HCT116 (cell line): ENCODE measurements at regions not wholly inside any gene's neighbourhood (a gene's known extent, or its start where the extent isn't known, plus 50 kb on each side); places are given as distances from the start of the nearest gene placed in this dataset.

Experiments used
- ATAC-seq: fragments of 200-7000 bp; cut with Tn5 transposase; 2 replicates; pipeline ENCODE4 v1.9.1; 2020; ENCODE audit warnings: mild to moderate bottlenecking, moderate library complexity
- BruUV-seq: library from RNA; stranded (reverse); fragments of 400-500 nt; replicated peaks from 2 replicates; lab custom pipeline; 2021; lab: Mats Ljungman, UMichigan
- CTCF ChIA-PET: fragments of 300-600 bp; sonication (Branson Sonifier 250); formaldehyde crosslinking; loops from one replicate; lab custom pipeline; 2021; ENCODE audit warnings: antibody characterized with exemption; lab: Charles Lee
- POLR2A ChIA-PET: fragments of 300-600, 350-600 bp; sonication (Branson Sonifier 250); formaldehyde crosslinking; loops from one replicate; lab custom pipeline; 2021; ENCODE audit warnings: antibody characterized with exemption; lab: Charles Lee
- RAD21 ChIA-PET, 2 experiments: fragments of 300-600 bp; sonication (Branson Sonifier 250); formaldehyde crosslinking; loops; one replicate each; lab custom pipeline; 2023; ENCODE audit warnings: low total read pairs in 2 of 2; ENCODE audit not compliant: uncharacterized antibody in 2 of 2, unreplicated experiment in 2 of 2, low non-redundant PET in 1 of 2; lab: Charles Lee
- DNase-seq: peaks from one replicate; pipeline ENCODE4 v3.0.0-alpha.2; 2010; ENCODE audit warnings: low read depth, low spot score
- H2AFZ ChIP-seq: fragments of 200-600 bp; shearing (Covaris generic), sonication (generic); 2 replicates; pipeline ENCODE4 v1.6.1; 2017; ENCODE audit warnings: low read depth, mixed run types, mixed read lengths, antibody characterized with exemption, low read length; ENCODE audit not compliant: poor library complexity, severe bottlenecking
- H3K27ac ChIP-seq: 2 replicates; pipeline ENCODE4 v1.5.1; 2012; ENCODE audit warnings: low read depth, low read length
- H3K27me3 ChIP-seq: fragments of 200-600 bp; sonication (generic); 2 replicates; pipeline ENCODE4 v1.6.1; 2016; ENCODE audit warnings: mixed run types, low read length, mixed read lengths; ENCODE audit not compliant: insufficient read depth
- H3K36me3 ChIP-seq, 2 experiments: fragments of 200-500 bp in 1 of 2; fragments of 200-600 bp in 1 of 2; sonication (Bioruptor generic) in 1 of 2; sonication (generic) in 1 of 2; 2 replicates each; pipeline versions ENCODE4 v1.5.1 to v1.6.1; 2014 to 2016; ENCODE audit warnings: low read length in 2 of 2, inconsistent platforms in 1 of 2, mixed read lengths in 1 of 2, mixed run types in 1 of 2; ENCODE audit not compliant: insufficient read depth in 2 of 2, control insufficient read depth in 1 of 2
- H3K4me1 ChIP-seq, 2 experiments: fragments of 200-600 bp in 1 of 2; sonication (generic) in 1 of 2; 2 replicates each; pipeline versions ENCODE4 v1.5.1 to v1.6.1; 2012 to 2017; ENCODE audit warnings: low read length in 2 of 2, inconsistent platforms in 1 of 2, mild to moderate bottlenecking in 1 of 2, mixed read lengths in 1 of 2, mixed run types in 1 of 2, moderate library complexity in 1 of 2; ENCODE audit not compliant: insufficient read depth in 2 of 2, control insufficient read depth in 1 of 2
- H3K4me2 ChIP-seq: fragments of 200-600 bp; sonication (generic); 2 replicates; pipeline ENCODE4 v1.6.1; 2017; ENCODE audit warnings: mixed run types, low read length, mixed read lengths
- H3K4me3 ChIP-seq, 2 experiments: fragments of 200-600 bp in 1 of 2; sonication (generic) in 1 of 2; replicated peaks in 1 of 2; 2 replicates each; pipeline ENCODE4 v1.5.1; 2011 to 2016; ENCODE audit warnings: low read length in 2 of 2, control low read depth in 1 of 2, low read depth in 1 of 2, mild to moderate bottlenecking in 1 of 2, mixed read lengths in 1 of 2, mixed run types in 1 of 2
- H3K79me2 ChIP-seq: fragments of 200-600 bp; sonication (generic); 2 replicates; pipeline ENCODE4 v1.6.1; 2017; ENCODE audit warnings: mild to moderate bottlenecking, mixed run types, low read length, moderate library complexity, mixed read lengths; ENCODE audit not compliant: insufficient read depth
- H3K9ac ChIP-seq: fragments of 200-600 bp; sonication (generic); 2 replicates; pipeline ENCODE4 v1.6.1; 2016; ENCODE audit warnings: low read length, mixed read lengths
- H3K9me2 ChIP-seq: fragments of 200-600 bp; sonication (generic), shearing (Covaris generic); 2 replicates; pipeline ENCODE4 v1.6.1; 2017; ENCODE audit warnings: mixed run types, mild to moderate bottlenecking, moderate library complexity; ENCODE audit not compliant: insufficient read depth
- H3K9me3 ChIP-seq, 2 experiments: fragments of 200-500 bp in 1 of 2; fragments of 200-600 bp in 1 of 2; sonication (Bioruptor generic) in 1 of 2; sonication (generic) in 1 of 2; 2 replicates each; pipeline ENCODE4 v1.6.1; 2014 to 2017; ENCODE audit warnings: low read length in 2 of 2, mixed read lengths in 2 of 2, inconsistent platforms in 1 of 2, low read depth in 1 of 2, mild to moderate bottlenecking in 1 of 2, mixed run types in 1 of 2, moderate library complexity in 1 of 2; ENCODE audit not compliant: control insufficient read depth in 1 of 2, insufficient read depth in 1 of 2
- H4K20me1 ChIP-seq: fragments of 200-600 bp; sonication (generic), shearing (Covaris generic); 2 replicates; pipeline ENCODE4 v1.6.1; 2017; ENCODE audit warnings: mixed run types, mild to moderate bottlenecking, moderate library complexity; ENCODE audit not compliant: insufficient read depth
- CBX3 ChIP-seq: IDR thresholded peaks from 2 replicates; pipeline ENCODE4 v1.6.1; 2012; ENCODE audit warnings: low read depth
- EZH2 ChIP-seq: fragments of 200-600 bp; sonication (generic); IDR thresholded peaks from 2 replicates; pipeline ENCODE4 v1.6.1; 2017; ENCODE audit warnings: antibody characterized with exemption, mixed run types
- JUND ChIP-seq: IDR thresholded peaks from 2 replicates; pipeline ENCODE4 v1.6.1; 2012
- POLR2A ChIP-seq: IDR thresholded peaks from 2 replicates; pipeline ENCODE4 v1.7.0; 2011; ENCODE audit warnings: borderline replicate concordance; ENCODE audit not compliant: insufficient read depth, insufficient read length; ENCODE audit errors: extremely low read depth
- RAD21 ChIP-seq: IDR thresholded peaks from 2 replicates; pipeline ENCODE4 v1.6.1; 2012; ENCODE audit warnings: low read depth, mild to moderate bottlenecking
- SIN3A ChIP-seq: IDR thresholded peaks from 2 replicates; pipeline ENCODE4 v1.6.1; 2012; ENCODE audit warnings: low read depth
- SP1 ChIP-seq: IDR thresholded peaks from 2 replicates; pipeline ENCODE4 v1.6.1; 2012; ENCODE audit warnings: low read depth
- TCF7L2 ChIP-seq: IDR thresholded peaks from 2 replicates; pipeline ENCODE4 v1.7.0; 2011; ENCODE audit warnings: borderline replicate concordance, inconsistent platforms; ENCODE audit not compliant: insufficient read depth, insufficient read length; ENCODE audit errors: extremely low read depth
- ZFX ChIP-seq: fragments of 450-650 bp; IDR thresholded peaks from 2 replicates; pipeline ENCODE4 v1.6.1; 2017
- intact Hi-C: fragments of 100-400 bp; cut with micrococcal nuclease; formaldehyde crosslinking; loops from 2 replicates; pipeline ENCODE4 v1.10.0; 2022
- TF ChIP-seq, protein P1 (sequence below): IDR thresholded peaks from 2 replicates; pipeline ENCODE4 v1.6.1; 2012; ENCODE audit warnings: low read depth
- TF ChIP-seq, protein P2 (sequence below): IDR thresholded peaks from 2 replicates; pipeline ENCODE4 v1.6.1; 2011; ENCODE audit warnings: mild to moderate bottlenecking, low read length, moderate library complexity; ENCODE audit not compliant: insufficient replicate concordance; ENCODE audit errors: extremely low read depth

DNA sequence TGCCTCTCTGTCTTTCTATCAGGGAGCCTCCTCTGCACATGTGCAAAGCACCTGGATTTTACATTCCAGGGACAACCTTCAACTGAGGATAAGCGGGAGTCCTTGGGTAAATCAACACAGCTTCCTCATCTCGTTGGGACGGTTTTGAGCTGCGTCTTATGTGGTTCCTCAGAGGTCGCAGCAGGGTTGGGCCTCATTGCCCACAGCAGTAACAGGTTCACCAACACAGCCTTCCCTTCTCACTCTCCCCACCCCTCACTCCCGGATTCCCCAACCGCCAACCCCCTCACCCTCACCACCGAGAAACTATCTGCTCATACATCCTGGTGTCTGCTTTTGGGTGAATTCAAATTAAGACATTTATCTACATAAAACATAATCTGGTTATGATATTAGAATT is 155.8 kb upstream of the GGTLC1 start:
- Histone ChIP-seq H3K9ac (no peak overlapping the region), H3K79me2 (no peaks in the 10 kb centered on the region), H2AFZ (no peak overlapping the region), H3K9me3 (peaks cover 0 to 9% of the 10 kb centered on the region in 2 experiments; a peak in 2 of 4 replicates), H4K20me1 (no peaks in the 10 kb centered on the region), H3K9me2 (no peaks in the 10 kb centered on the region), H3K27ac (no peak overlapping the region), H3K4me2 (no peak overlapping the region), H3K4me3 (no peak overlapping the region), H3K27me3 (no peaks in the 10 kb centered on the region; the same call in 1 of the 2 replicates), H3K36me3 (no peaks in the 10 kb centered on the region), H3K4me1 (no peaks in the 10 kb centered on the region)
- intact Hi-C loops, result no loop called here
- RAD21 ChIA-PET, result no interaction called here
- BruUV-seq, result no TSS peak
- TF ChIP-seq SIN3A, result no peak
- no peak for ATAC-seq
- DNase-seq, result no peak
- POLR2A ChIA-PET, result no interaction called here
- CTCF ChIA-PET, result no interaction called here

DNA sequence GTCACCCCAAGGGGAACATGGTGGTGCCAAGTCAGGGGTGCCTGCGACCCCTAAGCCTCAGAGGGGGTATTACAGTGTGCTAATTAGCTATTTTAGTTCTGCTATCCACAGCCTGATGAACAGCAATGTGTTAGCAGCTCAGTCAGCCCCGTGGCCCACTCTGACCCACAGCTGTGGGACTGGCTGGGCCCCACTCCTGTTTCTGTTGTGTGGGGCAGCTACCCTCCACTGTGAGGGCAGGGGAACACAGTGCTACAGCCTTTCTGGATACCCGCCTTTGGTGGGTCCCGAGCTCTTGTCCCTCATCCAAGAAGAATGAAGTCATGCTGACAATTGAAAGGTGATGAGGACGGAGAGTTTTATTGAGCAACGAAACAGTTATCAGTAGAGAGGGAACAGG is 152.5 kb upstream of the GGTLC1 start:
- ATAC-seq, result no peak
- intact Hi-C loops, result no loop called here
- POLR2A ChIA-PET, result no interaction called here

More for the DNA sequence above, 152.5 kb upstream of the GGTLC1 start:
- no peaks in the 10 kb centered on the region; the same call in 1 of the 2 replicates for H3K27me3 ChIP-seq
- peaks cover 0 to 5% of the 10 kb centered on the region in 2 experiments; a peak in 2 of 4 replicates for H3K9me3 ChIP-seq
- no peak for DNase-seq
- no peaks in the 10 kb centered on the region for H3K36me3 ChIP-seq
- no peak overlapping the region for H2AFZ ChIP-seq
- no peaks in the 10 kb centered on the region for H3K79me2 ChIP-seq
- no peaks in the 10 kb centered on the region for H4K20me1 ChIP-seq
- ChIA-PET CTCF (no interaction called here), RAD21 (no interaction called here)
- H3K4me3 ChIP-seq, result no peak overlapping the region
- no peaks in the 10 kb centered on the region for H3K9me2 ChIP-seq
- H3K27ac ChIP-seq, result no peak overlapping the region
- TF ChIP-seq RAD21 (no peak), POLR2A (no peak), JUND (no peak), TCF7L2 (no peak), SP1 (no peak), ZFX (no peak), EZH2 (no peak), CBX3 (no peak)
- TF ChIP-seq, protein P1, sequence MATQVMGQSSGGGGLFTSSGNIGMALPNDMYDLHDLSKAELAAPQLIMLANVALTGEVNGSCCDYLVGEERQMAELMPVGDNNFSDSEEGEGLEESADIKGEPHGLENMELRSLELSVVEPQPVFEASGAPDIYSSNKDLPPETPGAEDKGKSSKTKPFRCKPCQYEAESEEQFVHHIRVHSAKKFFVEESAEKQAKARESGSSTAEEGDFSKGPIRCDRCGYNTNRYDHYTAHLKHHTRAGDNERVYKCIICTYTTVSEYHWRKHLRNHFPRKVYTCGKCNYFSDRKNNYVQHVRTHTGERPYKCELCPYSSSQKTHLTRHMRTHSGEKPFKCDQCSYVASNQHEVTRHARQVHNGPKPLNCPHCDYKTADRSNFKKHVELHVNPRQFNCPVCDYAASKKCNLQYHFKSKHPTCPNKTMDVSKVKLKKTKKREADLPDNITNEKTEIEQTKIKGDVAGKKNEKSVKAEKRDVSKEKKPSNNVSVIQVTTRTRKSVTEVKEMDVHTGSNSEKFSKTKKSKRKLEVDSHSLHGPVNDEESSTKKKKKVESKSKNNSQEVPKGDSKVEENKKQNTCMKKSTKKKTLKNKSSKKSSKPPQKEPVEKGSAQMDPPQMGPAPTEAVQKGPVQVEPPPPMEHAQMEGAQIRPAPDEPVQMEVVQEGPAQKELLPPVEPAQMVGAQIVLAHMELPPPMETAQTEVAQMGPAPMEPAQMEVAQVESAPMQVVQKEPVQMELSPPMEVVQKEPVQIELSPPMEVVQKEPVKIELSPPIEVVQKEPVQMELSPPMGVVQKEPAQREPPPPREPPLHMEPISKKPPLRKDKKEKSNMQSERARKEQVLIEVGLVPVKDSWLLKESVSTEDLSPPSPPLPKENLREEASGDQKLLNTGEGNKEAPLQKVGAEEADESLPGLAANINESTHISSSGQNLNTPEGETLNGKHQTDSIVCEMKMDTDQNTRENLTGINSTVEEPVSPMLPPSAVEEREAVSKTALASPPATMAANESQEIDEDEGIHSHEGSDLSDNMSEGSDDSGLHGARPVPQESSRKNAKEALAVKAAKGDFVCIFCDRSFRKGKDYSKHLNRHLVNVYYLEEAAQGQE, result no peak
- TF ChIP-seq, protein P2, sequence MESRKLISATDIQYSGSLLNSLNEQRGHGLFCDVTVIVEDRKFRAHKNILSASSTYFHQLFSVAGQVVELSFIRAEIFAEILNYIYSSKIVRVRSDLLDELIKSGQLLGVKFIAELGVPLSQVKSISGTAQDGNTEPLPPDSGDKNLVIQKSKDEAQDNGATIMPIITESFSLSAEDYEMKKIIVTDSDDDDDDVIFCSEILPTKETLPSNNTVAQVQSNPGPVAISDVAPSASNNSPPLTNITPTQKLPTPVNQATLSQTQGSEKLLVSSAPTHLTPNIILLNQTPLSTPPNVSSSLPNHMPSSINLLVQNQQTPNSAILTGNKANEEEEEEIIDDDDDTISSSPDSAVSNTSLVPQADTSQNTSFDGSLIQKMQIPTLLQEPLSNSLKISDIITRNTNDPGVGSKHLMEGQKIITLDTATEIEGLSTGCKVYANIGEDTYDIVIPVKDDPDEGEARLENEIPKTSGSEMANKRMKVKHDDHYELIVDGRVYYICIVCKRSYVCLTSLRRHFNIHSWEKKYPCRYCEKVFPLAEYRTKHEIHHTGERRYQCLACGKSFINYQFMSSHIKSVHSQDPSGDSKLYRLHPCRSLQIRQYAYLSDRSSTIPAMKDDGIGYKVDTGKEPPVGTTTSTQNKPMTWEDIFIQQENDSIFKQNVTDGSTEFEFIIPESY, result no peak
- no peak overlapping the region for H3K9ac ChIP-seq
- no TSS peak for BruUV-seq
- no peak overlapping the region for H3K4me2 ChIP-seq
- H3K4me1 ChIP-seq, result no peaks in the 10 kb centered on the region
